B cell (primary cell): ENCODE measurements at regions not wholly inside any gene's neighbourhood (a gene's known extent, or its start where the extent isn't known, plus 50 kb on each side); places are given as distances from the start of the nearest gene placed in this dataset.

Source experiments
- ATAC-seq: fragments of 200-7000 bp; cut with Tn5 transposase; one replicate; pipeline ENCODE4 v1.10.0; 2021; ENCODE audit warnings: low read depth, mild to moderate bottlenecking, moderate number of reproducible peaks, moderate library complexity
- CTCF ChIA-PET: fragments of 350-600 bp; sonication (Branson Sonifier 250); formaldehyde crosslinking; loops from one replicate; lab custom pipeline; 2021; ENCODE audit warnings: antibody characterized with exemption, inconsistent platforms; lab: Charles Lee
- POLR2A ChIA-PET: fragments of 350-600 bp; sonication (Branson Sonifier 250); formaldehyde crosslinking; loops from one replicate; lab custom pipeline; 2021; ENCODE audit warnings: antibody characterized with exemption; lab: Charles Lee
- DNase-seq: peaks from one replicate; pipeline ENCODE4 v3.0.0; 2013
- H2AFZ ChIP-seq: 2 replicates; pipeline ENCODE4 v1.6.1; 2012; ENCODE audit warnings: mild to moderate bottlenecking, low read depth, low read length; ENCODE audit not compliant: insufficient read depth, poor library complexity, severe bottlenecking
- H3K27ac ChIP-seq, 2 donors: 1 replicate in 1 of 2; 2 replicates in 1 of 2; pipeline ENCODE4 v1.5.1; 2012 to 2013; ENCODE audit warnings: low read length in 2 of 2, mild to moderate bottlenecking in 2 of 2, moderate library complexity in 1 of 2
- H3K27me3 ChIP-seq, 4 experiments: fragments of 200-600 bp in 1 of 4; sonication (generic) in 1 of 4; replicated peaks in 1 of 4; 1 replicate in 2 of 4; 2 replicates in 2 of 4; pipeline versions ENCODE4 v1.6.1 to v1.7.0; 2013 to 2016; ENCODE audit warnings: low read length in 3 of 4, mild to moderate bottlenecking in 2 of 4, mixed read lengths in 1 of 4, moderate library complexity in 1 of 4; ENCODE audit not compliant: insufficient read depth in 4 of 4, control insufficient read depth in 3 of 4; ENCODE audit errors: control extremely low read depth in 1 of 4
- H3K36me3 ChIP-seq, 2 experiments: replicated peaks in 1 of 2; 1 replicate in 1 of 2; 2 replicates in 1 of 2; pipeline versions ENCODE4 v1.6.1 to v1.7.1; 2013; ENCODE audit warnings: low read length in 1 of 2; ENCODE audit not compliant: insufficient read depth in 2 of 2, control insufficient read depth in 1 of 2; ENCODE audit errors: control extremely low read depth in 1 of 2, extremely low read depth in 1 of 2
- H3K4me1 ChIP-seq, 2 donors: fragments of 200-600 bp in 1 of 2; sonication (generic) in 1 of 2; 1 replicate in 1 of 2; 2 replicates in 1 of 2; pipeline versions ENCODE4 v1.5.1 to v1.6.1; 2013 to 2017; ENCODE audit warnings: low read length in 2 of 2; ENCODE audit not compliant: control insufficient read depth in 2 of 2, insufficient read depth in 2 of 2
- H3K4me2 ChIP-seq: replicated peaks from 2 replicates; pipeline ENCODE3; 2012; ENCODE audit warnings: mild to moderate bottlenecking, low read depth, low read length; ENCODE audit not compliant: poor library complexity, severe bottlenecking
- H3K4me3 ChIP-seq, 5 experiments: fragments of 200-600 bp in 1 of 5; sonication (generic) in 1 of 5; 1 replicate in 3 of 5; 2 replicates in 2 of 5; pipeline versions ENCODE4 v1.5.1 to v1.7.0; 2011 to 2016; ENCODE audit warnings: low read length in 4 of 5, mild to moderate bottlenecking in 4 of 5, low read depth in 2 of 5, control low read depth in 1 of 5, moderate library complexity in 1 of 5; ENCODE audit not compliant: insufficient read depth in 1 of 5; ENCODE audit errors: control extremely low read depth in 1 of 5, extremely low read depth in 1 of 5
- H3K79me2 ChIP-seq: fragments of 200-600 bp; sonication (generic); one replicate; pipeline ENCODE4 v1.6.0; 2016; ENCODE audit warnings: low read length; ENCODE audit not compliant: control insufficient read depth, insufficient read depth
- H3K9ac ChIP-seq: fragments of 200-600 bp; sonication (generic); 2 replicates; pipeline ENCODE4 v1.6.1; 2017; ENCODE audit warnings: mild to moderate bottlenecking, low read length, moderate library complexity
- H3K9me3 ChIP-seq, 3 donors: one replicate each; pipeline versions ENCODE4 v1.6.1 to v1.7.1; 2013; ENCODE audit warnings: low read length in 2 of 3; ENCODE audit not compliant: control insufficient read depth in 2 of 3, insufficient read depth in 1 of 3; ENCODE audit errors: control extremely low read depth in 1 of 3
- H4K20me1 ChIP-seq: 2 replicates; pipeline ENCODE4 v1.6.0; 2012; ENCODE audit warnings: mild to moderate bottlenecking, low read length; ENCODE audit not compliant: insufficient read depth, control insufficient read depth, poor library complexity, severe bottlenecking
- H3K27ac Mint-ChIP-seq: one replicate; pipeline ENCODE4 v1.8.0; 2021; ENCODE audit warnings: mixed read lengths
- H3K27me3 Mint-ChIP-seq: one replicate; pipeline ENCODE4 v1.8.0; 2021; ENCODE audit warnings: mixed read lengths
- H3K4me1 Mint-ChIP-seq: one replicate; pipeline ENCODE4 v1.8.0; 2021; ENCODE audit warnings: mixed read lengths
- H3K4me3 Mint-ChIP-seq: one replicate; pipeline ENCODE4 v1.8.0; 2021; ENCODE audit warnings: mixed read lengths
- H3K9me3 Mint-ChIP-seq: one replicate; pipeline ENCODE4 v1.8.0; 2022; ENCODE audit warnings: mixed read lengths; ENCODE audit not compliant: insufficient read depth
- EZH2 ChIP-seq: IDR thresholded peaks from 2 replicates; pipeline ENCODE4 v1.6.1; 2012; ENCODE audit warnings: borderline replicate concordance, low read depth, mild to moderate bottlenecking, moderate library complexity, low read length; ENCODE audit not compliant: insufficient read depth, poor library complexity, severe bottlenecking
- WGBS: methylation state at CpG from one replicate; pipeline ENCODE4 v1.1.5; 2013; ENCODE audit warnings: missing lambda C conversion rate; ENCODE audit not compliant: insufficient coverage; 5-methylcytosine and 5-hydroxymethylcytosine counted together
- intact Hi-C: fragments of 100-400 bp; cut with micrococcal nuclease; formaldehyde crosslinking; loops from one replicate; pipeline ENCODE4 v1.10.0; 2022
- TF ChIP-seq, protein P1 (sequence below): fragments of 200-600 bp; IDR thresholded peaks from one replicate; pipeline ENCODE4 v1.8.0; 2022; ENCODE audit warnings: antibody characterized with exemption, mild to moderate bottlenecking

DNA sequence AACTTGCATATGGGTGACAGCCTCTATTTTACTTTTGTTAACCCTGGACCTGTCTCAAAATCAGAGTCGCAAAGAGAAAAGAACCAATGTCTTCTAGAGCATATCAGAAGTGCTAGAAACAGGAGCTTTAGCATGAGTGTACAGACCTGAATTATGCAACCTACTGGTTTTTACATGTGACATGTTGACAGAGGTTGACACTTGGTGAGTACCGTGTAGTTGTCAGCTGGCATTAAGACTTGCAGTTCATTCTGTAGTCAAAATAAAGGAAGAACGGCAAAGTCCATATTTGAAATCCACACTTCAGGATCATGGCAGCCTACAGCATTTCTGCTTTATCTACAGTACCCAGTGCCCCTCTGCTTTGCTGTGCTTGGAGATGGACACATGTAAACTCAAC, 291.9 kb upstream of the TENM3 start:
- POLR2A ChIA-PET: no interaction called here
- WGBS: 100% methylated on average over 1 of the region's 3 CpGs
- Histone ChIP-seq H3K79me2 (no peaks in the 10 kb centered on the region), H3K9ac (no peak overlapping the region), H2AFZ (no peak overlapping the region), H3K4me2 (no peak overlapping the region), H4K20me1 (no peaks in the 10 kb centered on the region), H3K4me3 (no peak overlapping the region), H3K9me3 (no peaks in the 10 kb centered on the region), H3K4me1 (no peaks in the 10 kb centered on the region), H3K36me3 (no peaks in the 10 kb centered on the region), H3K27me3 (no peaks in the 10 kb centered on the region), H3K27ac (no peak overlapping the region)
- Mint-ChIP-seq H3K9me3 (no peaks in the 10 kb centered on the region), H3K4me3 (no peak overlapping the region), H3K27me3 (no peaks in the 10 kb centered on the region), H3K4me1 (no peaks in the 10 kb centered on the region), H3K27ac (no peak overlapping the region)
- DNase-seq: no peak
- TF ChIP-seq EZH2: no peak
- TF ChIP-seq, protein P1, sequence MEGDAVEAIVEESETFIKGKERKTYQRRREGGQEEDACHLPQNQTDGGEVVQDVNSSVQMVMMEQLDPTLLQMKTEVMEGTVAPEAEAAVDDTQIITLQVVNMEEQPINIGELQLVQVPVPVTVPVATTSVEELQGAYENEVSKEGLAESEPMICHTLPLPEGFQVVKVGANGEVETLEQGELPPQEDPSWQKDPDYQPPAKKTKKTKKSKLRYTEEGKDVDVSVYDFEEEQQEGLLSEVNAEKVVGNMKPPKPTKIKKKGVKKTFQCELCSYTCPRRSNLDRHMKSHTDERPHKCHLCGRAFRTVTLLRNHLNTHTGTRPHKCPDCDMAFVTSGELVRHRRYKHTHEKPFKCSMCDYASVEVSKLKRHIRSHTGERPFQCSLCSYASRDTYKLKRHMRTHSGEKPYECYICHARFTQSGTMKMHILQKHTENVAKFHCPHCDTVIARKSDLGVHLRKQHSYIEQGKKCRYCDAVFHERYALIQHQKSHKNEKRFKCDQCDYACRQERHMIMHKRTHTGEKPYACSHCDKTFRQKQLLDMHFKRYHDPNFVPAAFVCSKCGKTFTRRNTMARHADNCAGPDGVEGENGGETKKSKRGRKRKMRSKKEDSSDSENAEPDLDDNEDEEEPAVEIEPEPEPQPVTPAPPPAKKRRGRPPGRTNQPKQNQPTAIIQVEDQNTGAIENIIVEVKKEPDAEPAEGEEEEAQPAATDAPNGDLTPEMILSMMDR: no peak
- intact Hi-C loops: no loop called here
- ATAC-seq: no peak
- CTCF ChIA-PET: no interaction called here

- no peaks in the 10 kb centered on the region for H3K4me1 Mint-ChIP-seq
- no peak for ATAC-seq
- H3K79me2 ChIP-seq: no peaks in the 10 kb centered on the region
- no peaks in the 10 kb centered on the region for H3K36me3 ChIP-seq
- no peak overlapping the region for H3K4me3 ChIP-seq
- no peak overlapping the region for H3K27ac Mint-ChIP-seq
- H3K27me3 Mint-ChIP-seq: no peaks in the 10 kb centered on the region
- H4K20me1 ChIP-seq: no peaks in the 10 kb centered on the region
- H3K9me3 ChIP-seq: no peaks in the 10 kb centered on the region
- intact Hi-C loops: no loop called here
- 80% methylated on average over 5 of the region's 7 CpGs for WGBS
- CTCF ChIA-PET: no interaction called here
- TF ChIP-seq EZH2: no peak
- TF ChIP-seq, protein P1: no peak
- H3K4me3 Mint-ChIP-seq: no peak overlapping the region
- H3K4me2 ChIP-seq: no peak overlapping the region
- no peaks in the 10 kb centered on the region for H3K4me1 ChIP-seq
- POLR2A ChIA-PET: no interaction called here
- H2AFZ ChIP-seq: no peak overlapping the region
- H3K9me3 Mint-ChIP-seq: no peaks in the 10 kb centered on the region
- DNase-seq: no peak
- no peak overlapping the region for H3K9ac ChIP-seq
- no peaks in the 10 kb centered on the region for H3K27me3 ChIP-seq
- H3K27ac ChIP-seq: no peak overlapping the region
These were observed 290.7 kb upstream of the TENM3 start for GRCh38 chr4:181952478-181952877.
